ENCODE measurements at regions not wholly inside any gene's neighbourhood (a gene's known extent, or its start where the extent isn't known, plus 50 kb on each side); places are given as distances from the start of the nearest gene placed in this dataset.
A peak's percentile ranks its signal among the peaks of the same experiment; 100 is the strongest.

- peak; percentile 31; the same call in 1 of the 2 replicates for TF ChIP-seq CTCF (conservative IDR thresholded peaks at IDR 0.05; ENCODE audit: low read depth, low read length)
- no peak for TF ChIP-seq EZH2 (IDR thresholded peaks at IDR 0.05; ENCODE audit: borderline replicate concordance, low read depth, low read length, poor library complexity, severe bottlenecking)
Measured at GRCh38 chr7:34281260-34281659, 375.9 kb downstream of the BMPER start.

All from A673 (cell line).